H1 (cell line): ENCODE measurements at regions not wholly inside any gene's neighbourhood (a gene's known extent, or its start where the extent isn't known, plus 50 kb on each side); places are given as distances from the start of the nearest gene placed in this dataset.

Experiments
- CTCF ChIA-PET: fragments of 300-600 bp; sonication (Branson Sonifier 250); formaldehyde crosslinking; loops from one replicate; lab custom pipeline; 2021; ENCODE audit not compliant: partially characterized antibody; lab: Charles Lee
- POLR2A ChIA-PET: fragments of 300-600 bp; sonication (Branson Sonifier 250); formaldehyde crosslinking; loops from one replicate; lab custom pipeline; 2021; ENCODE audit warnings: inconsistent platforms; ENCODE audit not compliant: partially characterized antibody; lab: Charles Lee
- DNase-seq, 2 experiments: peaks; one replicate each; pipeline versions ENCODE4 v3.0.0 to v3.0.0-alpha.2; 2010 to 2022; ENCODE audit warnings: low spot score in 2 of 2, low read depth in 1 of 2, mixed read lengths in 1 of 2
- FAIRE-seq: peaks from 2 replicates; lab custom pipeline; 2011; peaks lifted over from hg19 to GRCh38; lab: Jason Lieb, UNC
- H2AFZ ChIP-seq: 2 replicates; pipeline ENCODE4 v1.8.1; 2012; ENCODE audit warnings: low read length, inconsistent platforms
- H2AK5ac ChIP-seq: 2 replicates; pipeline ENCODE4 v1.6.1; 2013; ENCODE audit warnings: low read depth, low read length
- H2BK120ac ChIP-seq: replicated peaks from 2 replicates; pipeline ENCODE3; 2013; ENCODE audit warnings: low read depth, low read length, inconsistent platforms
- H2BK12ac ChIP-seq: 2 replicates; pipeline ENCODE4 v1.6.1; 2013; ENCODE audit warnings: low read depth, low read length
- H2BK15ac ChIP-seq: 2 replicates; pipeline ENCODE4 v1.6.1; 2013; ENCODE audit warnings: low read length
- H2BK20ac ChIP-seq: 2 replicates; pipeline ENCODE4 v1.6.1; 2013; ENCODE audit warnings: low read length
- H2BK5ac ChIP-seq: 2 replicates; pipeline ENCODE4 v1.6.1; 2013; ENCODE audit warnings: low read depth, low read length
- H3K14ac ChIP-seq: 2 replicates; pipeline ENCODE4 v1.6.1; 2013; ENCODE audit warnings: inconsistent platforms; ENCODE audit not compliant: insufficient read length
- H3K18ac ChIP-seq: 2 replicates; pipeline ENCODE4 v1.6.1; 2013; ENCODE audit warnings: low read length; ENCODE audit errors: extremely low read depth
- H3K23ac ChIP-seq: 2 replicates; pipeline ENCODE4 v1.6.1; 2013; ENCODE audit warnings: inconsistent platforms; ENCODE audit not compliant: insufficient read length
- H3K23me2 ChIP-seq: 2 replicates; pipeline ENCODE4 v1.6.1; 2013; ENCODE audit warnings: low read depth, low read length
- H3K27ac ChIP-seq: 2 replicates; pipeline ENCODE4 v1.6.1; 2011; ENCODE audit warnings: low read depth, low read length, inconsistent platforms
- H3K27me3 ChIP-seq, 4 experiments: replicated peaks in 1 of 4; 1 replicate in 1 of 4; 2 replicates in 3 of 4; pipeline versions ENCODE4 v1.6.1 to v1.8.1; 2011 to 2013; ENCODE audit warnings: low read length in 3 of 4, mild to moderate bottlenecking in 3 of 4, inconsistent platforms in 2 of 4, mixed read lengths in 2 of 4, moderate library complexity in 1 of 4; ENCODE audit not compliant: control insufficient read depth in 3 of 4, insufficient read depth in 3 of 4; ENCODE audit errors: extremely low read depth in 1 of 4
- H3K36me3 ChIP-seq, 4 experiments: 2 replicates each; pipeline versions ENCODE4 v1.6.1 to v1.8.1; 2011 to 2013; ENCODE audit warnings: mild to moderate bottlenecking in 4 of 4, low read length in 3 of 4, moderate library complexity in 2 of 4, control low read depth in 1 of 4, inconsistent platforms in 1 of 4; ENCODE audit not compliant: insufficient read depth in 4 of 4, control insufficient read depth in 2 of 4
- H3K4ac ChIP-seq: replicated peaks from 2 replicates; pipeline ENCODE3; 2013; ENCODE audit warnings: low read length, low read depth, mixed read lengths, inconsistent platforms; ENCODE audit not compliant: insufficient read length
- H3K4me1 ChIP-seq, 4 experiments: replicated peaks in 1 of 4; 1 replicate in 1 of 4; 2 replicates in 3 of 4; pipeline versions ENCODE4 v1.6.1 to v1.8.1; 2011 to 2013; ENCODE audit warnings: low read length in 3 of 4, inconsistent platforms in 2 of 4, mixed read lengths in 1 of 4; ENCODE audit not compliant: insufficient read depth in 4 of 4, control insufficient read depth in 3 of 4
- H3K4me2 ChIP-seq, 2 experiments: 2 replicates each; pipeline versions ENCODE4 v1.6.1 to v1.8.1; 2011 to 2013; ENCODE audit warnings: low read depth in 2 of 2, low read length in 2 of 2, control low read depth in 1 of 2, inconsistent platforms in 1 of 2, mild to moderate bottlenecking in 1 of 2; ENCODE audit not compliant: insufficient read depth in 1 of 2
- H3K4me3 ChIP-seq, 4 experiments: fragments of 200-600, 300-600 bp in 1 of 4; sonication (generic), shearing (Covaris generic), sonication (Bioruptor Twin) in 1 of 4; 2 replicates each; pipeline versions ENCODE4 v1.5.1 to v1.8.1; 2011 to 2016; ENCODE audit warnings: low read length in 4 of 4, low read depth in 3 of 4, control low read depth in 2 of 4, inconsistent platforms in 2 of 4, mild to moderate bottlenecking in 2 of 4, mixed read lengths in 1 of 4, moderate library complexity in 1 of 4; ENCODE audit not compliant: insufficient read depth in 2 of 4; ENCODE audit errors: extremely low read depth in 1 of 4
- H3K56ac ChIP-seq: replicated peaks from 2 replicates; pipeline ENCODE3; 2013; ENCODE audit warnings: low read depth, mild to moderate bottlenecking, mixed read lengths, low read length, inconsistent platforms; ENCODE audit not compliant: insufficient read length
- H3K79me1 ChIP-seq: 2 replicates; pipeline ENCODE4 v1.6.1; 2013; ENCODE audit warnings: low read depth, low read length, control low read depth
- H3K79me2 ChIP-seq, 2 experiments: 2 replicates each; pipeline versions ENCODE4 v1.6.1 to v1.8.1; 2012 to 2013; ENCODE audit warnings: low read length in 2 of 2, mild to moderate bottlenecking in 2 of 2, inconsistent platforms in 1 of 2; ENCODE audit not compliant: insufficient read depth in 2 of 2, control insufficient read depth in 1 of 2
- H3K9ac ChIP-seq, 4 experiments: replicated peaks in 1 of 4; 1 replicate in 1 of 4; 2 replicates in 3 of 4; pipeline versions ENCODE4 v1.6.1 to v1.8.1; 2011 to 2013; ENCODE audit warnings: low read depth in 3 of 4, low read length in 3 of 4, control low read depth in 2 of 4, mild to moderate bottlenecking in 2 of 4, moderate library complexity in 2 of 4, inconsistent platforms in 1 of 4; ENCODE audit errors: extremely low read depth in 1 of 4
- H3K9me3 ChIP-seq, 2 experiments: 2 replicates each; pipeline versions ENCODE4 v1.6.1 to v1.8.1; 2012 to 2013; ENCODE audit warnings: mild to moderate bottlenecking in 2 of 2, moderate library complexity in 2 of 2, control low read depth in 1 of 2, inconsistent platforms in 1 of 2, low read depth in 1 of 2, low read length in 1 of 2, mixed read lengths in 1 of 2; ENCODE audit not compliant: insufficient read depth in 2 of 2
- H4K20me1 ChIP-seq, 2 experiments: replicated peaks in 1 of 2; 2 replicates each; pipeline versions ENCODE3 to v1.8.1; 2011 to 2013; ENCODE audit warnings: inconsistent platforms in 2 of 2, low read length in 2 of 2, mild to moderate bottlenecking in 1 of 2; ENCODE audit not compliant: insufficient read depth in 2 of 2, control insufficient read depth in 1 of 2
- H4K5ac ChIP-seq: 2 replicates; pipeline ENCODE4 v1.6.1; 2013; ENCODE audit warnings: low read length, low read depth, mixed read lengths, inconsistent platforms; ENCODE audit not compliant: insufficient read length
- H4K8ac ChIP-seq: 2 replicates; pipeline ENCODE4 v1.8.0; 2013; ENCODE audit warnings: mild to moderate bottlenecking, moderate library complexity, low read length, inconsistent platforms; ENCODE audit not compliant: insufficient read depth; ENCODE audit errors: extremely low read depth
- H4K91ac ChIP-seq: replicated peaks from 2 replicates; pipeline ENCODE3; 2013; ENCODE audit warnings: low read length, mixed read lengths, inconsistent platforms; ENCODE audit not compliant: insufficient read length
- BCL11A ChIP-seq, 2 experiments: IDR thresholded peaks; one replicate each; pipeline ENCODE4 v1.6.1; 2011; ENCODE audit warnings: low read depth in 2 of 2, low read length in 2 of 2, mild to moderate bottlenecking in 2 of 2
- CBX5 ChIP-seq: fragments of 300-800, 300-1000 bp; sonication (generic); IDR thresholded peaks from 2 replicates; pipeline ENCODE4 v1.7.1; 2016; ENCODE audit warnings: antibody characterized with exemption, low read length, low read depth
- CHD1 ChIP-seq: IDR thresholded peaks from 2 replicates; pipeline ENCODE4 v1.6.1; 2012; ENCODE audit warnings: low read depth, low read length, improper control_type of control experiment
- CHD2 ChIP-seq: IDR thresholded peaks from 2 replicates; pipeline ENCODE4 v1.6.1; 2012; ENCODE audit warnings: low read length, improper control_type of control experiment
- EP300 ChIP-seq, 2 experiments: IDR thresholded peaks; 1 replicate in 1 of 2; 2 replicates in 1 of 2; pipeline ENCODE4 v1.6.1; 2011 to 2012; ENCODE audit warnings: low read depth in 2 of 2, low read length in 2 of 2, mild to moderate bottlenecking in 2 of 2, borderline replicate concordance in 1 of 2, inconsistent platforms in 1 of 2, moderate library complexity in 1 of 2
- HDAC6 ChIP-seq: IDR thresholded peaks from one replicate; pipeline ENCODE4 v1.7.1; 2012; ENCODE audit warnings: low read depth, mild to moderate bottlenecking, inconsistent platforms, low read length, moderate library complexity
- KDM4A ChIP-seq: IDR thresholded peaks from one replicate; pipeline ENCODE4 v1.7.1; 2012; ENCODE audit warnings: low read depth, mild to moderate bottlenecking, moderate library complexity, low read length, inconsistent platforms; ENCODE audit not compliant: severe bottlenecking
- NANOG ChIP-seq: IDR thresholded peaks from 2 replicates; pipeline ENCODE4 v1.6.1; 2011; ENCODE audit warnings: low read length, low read depth, mild to moderate bottlenecking, inconsistent platforms; ENCODE audit not compliant: insufficient read depth, poor library complexity, severe bottlenecking
- POU5F1 ChIP-seq: IDR thresholded peaks from 2 replicates; pipeline ENCODE4 v1.6.1; 2011; ENCODE audit warnings: low read depth, mild to moderate bottlenecking, low read length, moderate library complexity
- SAP30 ChIP-seq: fragments of 300-600 bp; sonication (generic); IDR thresholded peaks from 2 replicates; pipeline ENCODE4 v1.7.1; 2012; ENCODE audit warnings: low read length, moderate library complexity, mild to moderate bottlenecking, inconsistent platforms; ENCODE audit not compliant: insufficient read depth, insufficient replicate concordance
- SIRT6 ChIP-seq: IDR thresholded peaks from one replicate; pipeline ENCODE4 v1.7.1; 2012; ENCODE audit warnings: low read length, inconsistent platforms
- SIX5 ChIP-seq: IDR thresholded peaks from 2 replicates; pipeline ENCODE4 v1.6.1; 2011; ENCODE audit warnings: mild to moderate bottlenecking, low read depth, low read length
- WGBS, 2 experiments: shearing (Covaris generic) in 1 of 2; methylation state at CpG; one replicate each; pipeline versions ENCODE4 v1.1.6 to v1.1.7; 2013 to 2015; ENCODE audit warnings: low lambda C conversion rate in 2 of 2, mixed read lengths in 2 of 2, inconsistent platforms in 1 of 2, low coverage in 1 of 2, missing lambda C conversion rate in 1 of 2; ENCODE audit not compliant: insufficient replicate concordance in 2 of 2, insufficient coverage in 1 of 2, insufficient read length in 1 of 2; ENCODE audit errors: extremely low coverage in 1 of 2, missing lambda C conversion rate in 1 of 2; 5-methylcytosine and 5-hydroxymethylcytosine counted together
- TF ChIP-seq, protein P1 (sequence below): IDR thresholded peaks from 2 replicates; pipeline ENCODE4 v1.6.1; 2012; ENCODE audit warnings: inconsistent platforms
- TF ChIP-seq, protein P2 (sequence below): IDR thresholded peaks from 2 replicates; pipeline ENCODE4 v1.6.1; 2012; ENCODE audit warnings: inconsistent platforms

DNA sequence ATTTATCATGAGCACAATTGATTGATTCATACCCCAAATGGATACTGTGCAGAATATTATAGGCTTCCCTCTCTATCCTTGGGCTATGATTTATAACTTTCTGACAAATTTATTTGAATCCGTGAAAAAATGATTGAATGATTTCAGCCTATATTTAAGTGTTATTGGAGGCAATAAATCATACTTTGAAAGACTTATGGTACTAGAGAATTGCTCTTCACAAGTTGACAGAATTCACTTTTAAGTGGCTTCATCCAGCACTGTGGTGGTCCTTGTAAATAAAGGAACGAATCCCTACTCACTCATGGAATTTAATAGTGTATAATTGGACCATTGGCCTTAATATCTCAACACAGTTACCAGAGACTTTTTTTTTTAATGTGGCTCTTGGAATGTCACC, 174.8 kb upstream of the TLL1 start:
- Histone ChIP-seq H2BK120ac (no peak overlapping the region), H3K4ac (no peak overlapping the region), H2BK12ac (no peak overlapping the region), H3K9me3 (no peaks in the 10 kb centered on the region), H4K5ac (no peak overlapping the region), H3K4me1 (no peaks in the 10 kb centered on the region), H3K79me2 (no peaks in the 10 kb centered on the region), H3K27me3 (no peaks in the 10 kb centered on the region), H3K27ac (no peak overlapping the region), H2BK15ac (no peak overlapping the region), H3K4me3 (no peak overlapping the region), H4K20me1 (no peaks in the 10 kb centered on the region), H3K79me1 (no peaks in the 10 kb centered on the region), H3K56ac (no peak overlapping the region), H3K36me3 (no peaks in the 10 kb centered on the region), H4K8ac (no peak overlapping the region), H3K9ac (no peak overlapping the region), H2BK5ac (no peak overlapping the region), H4K91ac (no peak overlapping the region), H3K18ac (no peak overlapping the region), H3K14ac (no peak overlapping the region), H2AFZ (no peak overlapping the region), H3K23me2 (no peaks in the 10 kb centered on the region), H2BK20ac (no peak overlapping the region), H3K23ac (no peak overlapping the region), H3K4me2 (no peak overlapping the region), H2AK5ac (no peak overlapping the region)
- TF ChIP-seq NANOG (no peak), CHD1 (no peak), BCL11A (IDR thresholded peaks at IDR 0.05; ENCODE audit: low read depth in 2 of 2, low read length in 2 of 2) (no peak), SIRT6 (no peak), KDM4A (no peak), POU5F1 (no peak), CBX5 (no peak), SIX5 (no peak), EP300 (IDR thresholded peaks at IDR 0.05; ENCODE audit: borderline replicate concordance in 1 of 2, low read depth in 2 of 2, low read length in 2 of 2) (no peak), SAP30 (no peak), HDAC6 (no peak), CHD2 (no peak)
- TF ChIP-seq, protein P1, sequence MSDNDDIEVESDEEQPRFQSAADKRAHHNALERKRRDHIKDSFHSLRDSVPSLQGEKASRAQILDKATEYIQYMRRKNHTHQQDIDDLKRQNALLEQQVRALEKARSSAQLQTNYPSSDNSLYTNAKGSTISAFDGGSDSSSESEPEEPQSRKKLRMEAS: no peak
- TF ChIP-seq, protein P2, sequence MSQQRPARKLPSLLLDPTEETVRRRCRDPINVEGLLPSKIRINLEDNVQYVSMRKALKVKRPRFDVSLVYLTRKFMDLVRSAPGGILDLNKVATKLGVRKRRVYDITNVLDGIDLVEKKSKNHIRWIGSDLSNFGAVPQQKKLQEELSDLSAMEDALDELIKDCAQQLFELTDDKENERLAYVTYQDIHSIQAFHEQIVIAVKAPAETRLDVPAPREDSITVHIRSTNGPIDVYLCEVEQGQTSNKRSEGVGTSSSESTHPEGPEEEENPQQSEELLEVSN: no peak
- CTCF ChIA-PET: interaction anchor here (1.4 kb wide), 1 partner anchor 155 kb away, joined by 3 read pairs; no protein-coding TSS in a partner anchor
- 48% methylated on average over 2 of the region's 2 CpGs; no CpG with 5 or more reads in 1 of the 2 experiments for WGBS, 2 experiments
- FAIRE-seq (no peak), DNase-seq (no peak)
- POLR2A ChIA-PET: no interaction called here
